Glomerular visceral epithelial cell (primary cell): ENCODE measurements at regions not wholly inside any gene's neighbourhood (a gene's known extent, or its start where the extent isn't known, plus 50 kb on each side); places are given as distances from the start of the nearest gene placed in this dataset.

ENCODE experiments used
- DNase-seq: peaks from one replicate; pipeline ENCODE4 v3.0.0-alpha.2; 2016; ENCODE audit errors: extremely low spot score

DNA sequence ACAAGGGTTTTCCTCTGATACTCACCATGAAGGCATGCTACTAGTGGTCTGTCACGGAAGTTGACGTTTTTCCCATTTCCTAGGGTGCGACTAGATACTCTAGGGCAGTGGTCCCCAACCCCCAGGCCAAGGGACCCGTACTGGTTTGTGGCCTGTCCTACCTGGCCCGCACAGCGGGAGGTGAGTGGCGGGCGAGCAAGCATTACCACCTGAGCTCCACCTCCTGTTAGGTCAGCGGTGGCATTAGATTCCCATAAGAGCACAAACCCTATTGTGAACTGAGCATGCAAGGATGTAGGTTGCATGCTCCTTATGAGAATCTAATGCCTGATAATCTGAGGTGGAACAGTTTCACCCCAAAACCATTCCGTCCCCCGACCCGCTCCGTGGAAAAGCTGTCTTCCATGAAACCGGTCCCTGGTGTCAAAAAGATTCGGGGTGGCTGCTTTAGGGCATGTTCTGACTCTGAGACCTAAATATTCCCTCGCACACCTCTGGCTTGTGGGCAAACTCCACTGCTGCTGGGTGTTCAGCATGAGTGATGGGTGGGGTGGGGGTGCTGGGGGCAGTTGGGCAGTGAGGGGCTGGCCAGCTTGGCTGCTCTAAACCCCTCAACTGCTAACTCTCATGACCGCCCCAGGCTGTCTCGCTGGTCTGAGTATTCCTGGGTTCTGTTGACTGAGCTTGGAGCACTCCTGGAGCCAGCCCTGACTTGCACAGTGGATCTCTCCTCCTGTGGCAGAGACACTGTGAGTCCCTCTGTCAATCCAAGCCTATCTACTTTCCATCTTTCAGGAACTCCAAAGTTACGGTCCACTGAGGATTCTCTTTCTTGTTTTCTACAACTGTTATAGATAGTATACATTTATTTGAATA, 78.3 kb upstream of the NEK6 start:
- no peak for DNase-seq

DNA sequence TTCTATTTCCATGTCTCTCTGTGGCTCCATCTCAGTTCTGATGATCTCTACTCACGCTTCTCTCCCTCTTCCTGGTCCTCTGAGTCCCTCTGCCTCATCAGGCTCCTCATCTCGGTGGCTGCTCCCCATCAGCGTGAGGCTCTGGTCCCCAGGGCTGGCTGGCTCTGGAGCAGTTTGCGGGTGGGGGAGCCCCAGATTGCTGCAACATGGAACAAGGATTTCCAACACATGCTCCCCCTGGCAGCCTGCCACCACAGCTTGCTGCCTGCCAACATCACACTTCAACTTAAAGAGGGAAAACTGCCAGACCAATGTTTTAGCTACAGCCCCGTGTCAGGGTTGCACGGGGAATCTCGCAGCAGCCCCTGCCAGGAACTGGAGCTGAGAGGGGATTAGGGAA, 77.2 kb upstream of the NEK6 start:
- no peak for DNase-seq

DNA sequence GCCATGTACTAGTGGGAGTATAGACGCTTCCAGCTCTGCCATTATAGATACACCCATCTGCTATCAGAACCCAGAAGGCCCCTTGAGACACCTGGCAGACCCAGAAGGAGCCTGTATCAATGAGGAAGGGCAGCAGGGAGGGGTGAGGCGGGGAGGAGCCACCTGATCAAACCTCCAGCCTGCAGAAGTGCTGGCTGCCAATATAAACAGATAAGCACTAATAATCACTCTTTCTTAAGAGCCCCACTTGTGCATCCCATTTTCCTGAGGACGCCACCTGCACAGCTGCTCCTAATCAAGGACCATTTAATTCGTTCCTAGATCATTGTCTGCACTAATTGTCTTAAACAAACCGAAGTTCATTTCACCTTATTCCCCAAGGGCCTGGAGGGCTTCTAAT, 75.0 kb upstream of the NEK6 start:
- no peak for DNase-seq

DNA sequence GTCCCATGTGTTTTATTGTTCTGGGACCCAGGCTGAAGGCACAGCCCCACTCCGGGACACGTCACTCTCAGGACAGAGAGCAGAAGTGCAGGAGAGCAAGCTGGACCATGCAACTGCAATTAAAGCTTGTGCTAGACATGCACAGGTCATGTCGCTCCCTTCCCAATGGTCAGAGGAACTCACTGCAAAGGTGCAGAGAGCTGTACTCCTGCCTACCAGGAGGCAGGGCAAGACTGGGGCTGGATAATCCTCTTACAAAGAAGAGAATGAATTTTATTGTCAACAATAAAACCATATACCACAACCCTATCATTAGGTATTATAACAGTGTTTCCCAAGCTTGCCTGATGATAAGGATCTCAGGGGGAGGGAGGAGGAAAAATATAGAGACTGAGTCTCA, 74.0 kb upstream of the NEK6 start:
- no peak for DNase-seq

DNA sequence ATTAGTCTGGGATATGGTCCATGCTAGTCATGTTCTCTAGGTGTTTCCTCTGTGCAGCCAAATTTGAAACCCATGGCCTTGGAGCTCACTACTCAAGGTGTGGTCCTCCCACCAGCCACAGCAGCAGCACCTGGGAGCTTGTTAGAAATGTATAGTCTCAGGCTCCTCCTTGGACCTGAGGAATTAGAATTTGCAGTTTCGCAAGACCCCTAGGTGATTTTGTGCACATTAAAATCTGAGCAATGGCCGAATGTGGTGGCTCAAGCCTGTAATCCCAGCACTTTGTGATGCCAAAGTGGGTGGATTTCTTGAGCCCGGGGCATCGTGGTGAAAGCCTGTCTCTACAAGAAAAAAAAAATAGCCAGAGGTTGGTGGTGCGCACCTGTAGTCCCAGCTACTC, 72.3 kb upstream of the NEK6 start:
- no peak for DNase-seq

DNA sequence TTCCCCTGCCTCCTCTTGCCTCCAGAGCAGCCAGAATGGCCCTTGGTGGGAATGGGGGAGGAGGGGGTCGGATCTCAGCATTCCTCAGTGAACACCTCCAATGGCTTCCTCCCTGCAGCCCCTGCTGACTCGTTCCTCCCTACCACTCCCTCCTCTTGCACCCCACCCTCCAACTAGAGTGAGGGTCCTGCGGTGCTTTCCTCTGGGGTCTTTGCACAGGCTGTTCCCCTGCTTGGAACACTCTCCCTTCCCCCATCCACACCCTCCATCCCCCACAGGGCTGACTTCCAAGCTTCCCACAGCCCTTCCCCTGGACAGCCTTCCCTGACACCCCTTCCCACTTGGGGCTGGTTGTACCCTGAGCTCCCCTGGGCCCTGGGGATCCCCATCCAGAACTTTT, 70.4 kb upstream of the NEK6 start:
- DNase-seq, result no peak

DNA sequence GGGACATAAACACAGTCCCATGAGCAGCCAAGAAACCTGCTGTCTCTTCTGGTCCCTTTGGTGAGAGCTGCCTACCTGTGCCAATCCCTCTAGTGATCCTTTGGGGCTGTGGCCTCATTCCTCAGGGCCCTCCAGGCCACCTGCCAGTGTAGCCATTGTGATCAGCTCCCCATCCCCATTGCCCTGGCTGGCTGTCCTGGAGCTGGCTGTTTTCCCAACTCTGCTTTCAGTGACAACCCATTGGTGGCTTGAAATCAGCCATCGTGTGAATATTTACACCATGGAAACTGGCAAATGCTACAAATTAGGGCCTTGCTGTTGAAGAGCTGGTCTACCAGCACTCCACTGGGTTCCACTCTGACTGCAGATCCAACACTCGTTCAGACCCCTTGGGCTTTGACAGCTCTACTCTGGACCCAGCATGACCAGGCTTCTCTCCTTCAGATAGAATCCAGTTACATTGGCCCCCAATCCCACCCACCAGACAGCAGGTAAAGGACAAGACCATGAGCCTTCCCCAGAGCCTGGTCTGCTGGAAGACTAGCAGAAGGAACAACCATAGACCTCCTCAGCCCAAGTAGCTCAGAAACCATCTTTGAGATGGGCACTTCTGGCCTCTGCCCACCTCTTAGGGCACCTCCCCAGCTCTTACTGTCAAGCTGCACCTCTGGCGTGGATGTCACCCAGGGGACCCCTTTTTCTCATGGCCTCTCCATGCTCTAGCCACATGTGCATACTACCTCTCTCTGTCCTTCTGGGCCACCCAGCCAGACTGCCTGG, 69.2 kb upstream of the NEK6 start:
- no peak for DNase-seq

DNA sequence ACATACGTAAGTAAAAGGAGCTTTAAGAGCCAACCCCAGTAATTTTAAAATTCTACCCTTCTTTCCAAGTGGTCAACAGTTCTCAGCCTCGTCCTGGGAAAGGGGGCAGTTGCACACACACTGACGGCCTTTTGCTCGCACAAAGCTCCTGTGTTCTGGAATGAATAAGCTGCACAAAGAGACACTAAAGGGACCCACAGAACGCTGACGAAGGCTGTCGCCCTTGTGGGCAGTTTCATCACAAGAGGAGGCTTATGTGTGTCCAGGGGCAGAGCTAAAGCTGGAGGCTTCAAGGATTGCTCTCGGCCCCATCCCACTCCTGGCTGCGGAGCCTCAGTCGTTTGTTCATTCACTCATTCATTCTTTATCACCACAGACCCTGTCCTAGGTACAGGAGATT, 67.0 kb upstream of the NEK6 start:
- DNase-seq, result no peak

DNA sequence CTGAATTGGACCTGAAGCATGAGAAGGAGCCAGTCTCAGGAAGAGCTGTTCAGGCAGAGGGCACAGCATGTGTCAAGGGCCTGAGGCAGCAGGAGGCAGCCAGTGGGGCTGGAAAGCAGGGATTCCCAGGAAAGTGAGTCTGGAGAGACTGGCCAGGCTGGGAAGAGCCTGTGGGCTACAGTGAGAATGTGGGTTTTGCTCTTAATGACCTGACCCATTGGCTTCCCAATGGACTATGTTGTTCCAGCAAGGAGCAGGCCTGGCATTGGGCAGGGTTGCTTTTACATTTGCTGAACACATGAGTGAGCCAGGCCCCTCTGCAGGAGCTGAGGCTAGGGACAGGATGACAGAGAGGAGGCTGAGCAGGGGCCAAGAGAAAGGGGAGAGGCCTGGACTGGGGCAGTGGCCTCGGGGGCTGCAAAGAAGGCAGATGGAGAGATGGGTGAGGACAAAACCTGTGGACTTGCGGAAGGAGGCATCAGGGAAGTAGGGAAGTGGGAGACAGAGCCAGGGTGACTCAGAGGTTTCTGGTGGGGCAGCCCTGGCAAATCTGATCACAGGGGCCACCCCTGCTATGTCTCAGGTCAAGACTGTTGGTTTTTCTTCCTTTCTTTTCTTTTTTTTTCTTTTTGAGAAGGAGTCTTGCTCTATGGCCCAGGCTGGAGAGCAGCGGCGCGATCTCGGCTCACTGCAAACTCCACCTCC, 65.9 kb upstream of the NEK6 start:
- DNase-seq, result no peak

DNA sequence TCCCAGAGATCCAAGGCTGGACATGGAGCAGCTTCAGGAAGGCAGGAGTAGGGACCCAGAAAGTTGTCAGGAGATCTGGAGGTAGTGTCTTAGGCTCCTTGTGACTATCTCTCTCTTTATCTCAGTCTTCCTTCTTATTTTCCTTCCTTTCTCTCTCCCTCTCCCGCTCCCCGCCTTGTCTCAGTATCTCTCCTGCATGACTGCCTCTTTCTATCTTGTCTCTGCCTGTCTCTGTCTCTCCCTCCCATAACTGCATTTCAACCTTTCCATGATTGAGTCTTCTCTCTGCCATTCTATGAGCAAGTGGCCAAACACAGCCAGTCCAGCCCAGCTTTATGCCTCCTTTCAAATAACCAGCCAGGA, 61.0 kb upstream of the NEK6 start:
- no peak for DNase-seq

DNA sequence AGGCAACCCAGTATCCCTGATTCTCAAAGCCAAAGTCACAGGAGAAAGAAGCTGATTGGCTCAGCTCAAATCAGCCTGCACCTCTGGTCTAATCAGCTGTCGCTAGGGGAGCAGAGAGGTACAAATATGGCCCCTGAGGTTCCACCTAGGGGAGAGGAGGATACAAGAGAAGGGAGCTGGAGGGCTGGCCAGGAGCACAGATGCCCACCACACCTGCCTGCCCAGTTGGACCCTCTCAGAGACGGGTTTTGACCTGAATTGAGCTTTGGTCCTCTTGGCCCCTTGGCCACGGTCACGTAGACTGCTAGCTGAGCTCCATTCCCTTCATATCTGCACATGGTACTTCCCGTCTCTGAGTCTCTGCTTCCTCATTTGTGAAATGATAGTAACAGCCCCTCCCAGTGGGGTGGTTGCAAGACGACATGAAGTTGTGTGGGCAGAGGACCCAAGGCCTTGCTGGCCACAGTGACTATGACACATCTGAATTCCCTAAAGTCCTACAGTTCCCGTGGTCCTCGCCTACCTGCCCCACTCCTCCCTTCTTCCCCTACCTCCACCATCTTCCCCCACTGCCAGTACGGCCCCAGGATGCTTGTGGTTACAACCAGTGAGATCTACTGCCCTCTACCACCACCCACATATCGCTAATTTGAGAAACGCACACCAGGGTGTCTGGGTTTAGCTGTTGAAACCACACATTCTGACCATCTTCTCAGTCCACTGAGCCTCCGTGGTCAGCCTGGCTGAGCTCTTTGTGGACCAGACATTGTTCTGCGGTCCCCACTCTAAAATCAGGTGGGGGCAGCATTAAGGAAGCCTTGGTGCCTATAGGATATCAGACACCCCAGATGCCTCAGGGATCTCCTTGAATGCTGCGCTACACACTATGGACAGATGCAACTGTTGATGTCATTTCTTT, 60.3 kb upstream of the NEK6 start:
- no peak for DNase-seq

DNA sequence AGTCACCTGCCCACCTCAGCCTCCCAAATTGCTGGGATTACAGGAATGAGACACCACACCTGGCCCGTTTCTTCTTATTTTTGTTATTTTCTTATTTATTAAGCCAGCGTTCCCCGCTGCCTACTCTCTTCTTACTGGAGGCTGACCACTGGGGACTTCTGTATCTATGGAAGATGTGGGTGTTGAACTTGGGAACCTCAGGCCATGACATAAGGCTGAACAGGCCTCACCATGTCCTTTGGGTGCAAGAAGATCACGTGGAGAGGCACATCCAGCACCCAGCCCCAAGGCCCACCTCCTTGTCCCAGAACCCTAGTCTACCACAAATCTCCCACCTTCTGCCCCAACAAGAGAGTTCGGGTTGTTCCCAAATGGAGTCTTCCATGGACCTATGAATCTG, 59.4 kb upstream of the NEK6 start:
- DNase-seq, result no peak

DNA sequence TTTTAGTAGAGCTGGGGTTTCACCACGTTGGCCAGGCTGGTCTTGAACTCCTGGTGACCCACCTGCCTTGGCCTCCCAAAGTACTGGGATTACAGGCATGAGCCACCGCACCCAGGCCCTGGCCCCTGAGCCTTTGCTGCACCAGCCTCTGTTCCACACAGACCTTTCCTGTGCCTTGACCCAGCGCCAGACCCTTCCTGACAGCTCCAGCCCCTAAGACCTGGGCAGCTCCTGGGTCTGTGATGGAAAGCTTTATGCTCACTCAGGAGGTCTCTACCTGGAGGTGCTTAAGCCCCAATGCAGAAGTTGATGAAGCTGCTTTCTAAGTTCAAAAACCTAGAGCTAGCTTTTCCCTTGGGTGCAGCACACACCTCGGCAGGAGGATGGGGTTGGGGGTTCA, 58.8 kb upstream of the NEK6 start:
- DNase-seq, result no peak

DNA sequence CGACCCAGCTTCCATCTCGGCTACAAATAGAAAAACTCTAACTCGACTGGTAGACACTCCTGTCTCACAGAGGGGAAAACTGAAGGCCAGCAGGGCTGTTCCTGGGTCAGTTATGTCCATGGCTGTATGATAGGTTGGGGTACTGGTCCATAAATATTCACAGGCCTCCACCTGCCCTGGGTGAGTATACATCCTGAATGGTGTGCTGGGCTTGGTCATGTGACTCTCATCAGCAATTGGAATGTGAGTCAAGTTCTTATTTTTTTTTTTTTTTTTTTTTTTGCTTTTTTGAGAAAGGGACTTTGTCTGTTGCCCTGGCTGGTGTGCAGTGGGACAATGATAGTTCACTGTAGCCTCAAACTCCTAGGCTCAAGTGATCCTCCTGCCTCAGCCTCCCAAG, 58.3 kb upstream of the NEK6 start:
- DNase-seq, result no peak

DNA sequence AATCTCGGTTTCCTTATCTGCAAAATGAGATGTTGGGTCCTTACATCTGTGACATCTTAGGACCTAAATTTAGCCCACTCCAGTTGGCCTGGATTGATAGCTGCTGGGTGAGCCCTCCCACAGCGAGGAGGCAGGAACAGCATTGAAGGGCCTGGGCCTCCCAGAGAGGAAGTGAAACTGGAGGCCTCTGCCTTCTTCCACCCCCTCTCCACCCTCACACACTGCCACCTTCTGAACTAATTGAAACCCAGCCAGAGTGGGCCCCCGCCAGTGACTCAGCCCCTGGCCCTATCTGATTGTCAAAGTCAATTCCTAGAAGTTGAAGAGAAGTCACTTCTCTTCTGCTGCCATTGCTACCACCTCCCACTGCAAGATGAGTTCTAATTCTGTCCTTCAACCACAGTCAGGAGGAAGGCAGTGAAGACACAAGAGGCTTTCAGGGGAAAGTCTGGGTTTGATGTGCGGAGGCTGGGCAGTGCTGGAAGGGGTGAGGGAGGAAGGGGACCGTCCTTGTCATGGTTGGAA, 55.2 kb upstream of the NEK6 start:
- no peak for DNase-seq

DNA sequence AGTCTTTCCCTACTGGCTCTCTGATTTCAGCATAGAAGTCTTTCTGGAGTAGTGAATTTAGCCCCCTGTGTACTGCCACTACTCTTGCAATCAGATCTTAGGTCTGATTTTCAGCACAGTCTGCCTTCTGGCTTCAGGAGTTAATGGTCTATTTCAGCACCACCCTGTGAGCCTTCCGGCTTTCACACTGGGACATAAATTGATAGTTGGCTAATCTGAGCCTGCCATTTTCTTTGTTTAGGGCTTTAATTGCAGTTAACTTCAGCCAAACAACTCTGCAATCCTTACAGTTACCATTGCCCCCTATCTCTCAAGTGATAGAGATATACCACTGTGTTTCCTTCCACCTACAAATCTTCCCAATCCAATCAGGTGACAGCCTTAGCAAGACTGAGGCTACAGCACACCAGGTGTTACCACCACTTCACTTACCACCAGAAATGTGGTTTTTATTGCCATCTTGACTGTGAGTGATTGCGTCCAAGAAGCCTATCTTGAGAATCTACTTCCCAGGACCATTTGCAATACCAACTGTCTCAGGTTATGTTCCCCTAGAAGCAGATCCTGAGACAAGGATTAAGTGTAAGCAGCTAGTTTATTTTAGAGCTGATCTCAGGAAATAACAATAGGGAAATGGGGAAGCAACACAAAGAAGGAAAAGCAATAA, 51.9 kb upstream of the NEK6 start:
- DNase-seq, result no peak

DNA sequence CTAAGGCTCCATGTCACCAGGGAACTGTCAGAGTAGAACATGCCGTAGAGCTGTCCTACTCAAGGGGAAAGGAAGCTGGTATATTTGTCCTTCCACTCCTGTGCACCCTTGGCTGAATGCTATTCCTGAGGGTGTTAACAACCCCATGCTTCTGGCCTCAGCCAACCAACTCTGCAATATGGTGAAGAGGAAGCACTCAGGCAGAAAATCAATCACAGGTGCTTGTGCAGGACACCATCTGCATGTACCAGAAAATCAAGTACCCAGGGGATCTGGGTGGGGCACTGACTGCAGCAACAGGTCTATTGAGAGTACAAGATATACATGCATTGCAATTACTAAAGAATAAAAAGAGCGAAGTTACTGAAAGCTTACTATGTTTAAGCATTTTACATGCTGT, 51.4 kb upstream of the NEK6 start:
- no peak for DNase-seq
